ENCODE measurements at regions not wholly inside any gene's neighbourhood (a gene's known extent, or its start where the extent isn't known, plus 50 kb on each side); places are given as distances from the start of the nearest gene placed in this dataset.
"Not testable (repeated sequence)": the region's sequence is repeated elsewhere in the genome, so short reads cannot be mapped to it uniquely, and the experiment has no call there.

DNA sequence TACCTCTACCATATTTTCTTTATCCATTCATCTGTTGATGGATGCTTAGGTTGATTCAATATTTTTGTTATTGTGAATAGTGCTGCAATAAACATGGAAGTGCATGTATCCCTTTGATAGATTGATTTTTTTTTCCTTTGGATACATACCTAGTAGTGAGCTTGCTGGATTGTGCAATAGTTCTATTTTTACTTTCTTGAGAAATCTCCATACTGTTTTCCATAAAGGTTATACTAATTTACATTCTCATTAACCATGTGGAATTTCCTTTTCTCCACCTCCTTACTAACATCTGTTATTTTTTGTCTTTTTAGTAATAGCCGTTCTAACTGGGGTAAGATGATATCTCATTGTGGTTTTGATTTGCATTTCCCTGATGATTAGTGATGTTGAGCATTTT is 124.6 kb upstream of the TOX3 start:
- Mint-ChIP-seq H3K4me1 (peaks cover 4% of the 10 kb centered on the region), H3K27ac (no peak overlapping the region), H3K27me3 (ENCODE audit: insufficient read depth, low read depth) (no peaks in the 10 kb centered on the region), H3K9me3 (no peaks in the 10 kb centered on the region), H3K36me3 (no peaks in the 10 kb centered on the region), H3K4me3 (no peak overlapping the region)
- no peak overlapping the region for H3K4me3 ChIP-seq
- TF ChIP-seq, protein P1, sequence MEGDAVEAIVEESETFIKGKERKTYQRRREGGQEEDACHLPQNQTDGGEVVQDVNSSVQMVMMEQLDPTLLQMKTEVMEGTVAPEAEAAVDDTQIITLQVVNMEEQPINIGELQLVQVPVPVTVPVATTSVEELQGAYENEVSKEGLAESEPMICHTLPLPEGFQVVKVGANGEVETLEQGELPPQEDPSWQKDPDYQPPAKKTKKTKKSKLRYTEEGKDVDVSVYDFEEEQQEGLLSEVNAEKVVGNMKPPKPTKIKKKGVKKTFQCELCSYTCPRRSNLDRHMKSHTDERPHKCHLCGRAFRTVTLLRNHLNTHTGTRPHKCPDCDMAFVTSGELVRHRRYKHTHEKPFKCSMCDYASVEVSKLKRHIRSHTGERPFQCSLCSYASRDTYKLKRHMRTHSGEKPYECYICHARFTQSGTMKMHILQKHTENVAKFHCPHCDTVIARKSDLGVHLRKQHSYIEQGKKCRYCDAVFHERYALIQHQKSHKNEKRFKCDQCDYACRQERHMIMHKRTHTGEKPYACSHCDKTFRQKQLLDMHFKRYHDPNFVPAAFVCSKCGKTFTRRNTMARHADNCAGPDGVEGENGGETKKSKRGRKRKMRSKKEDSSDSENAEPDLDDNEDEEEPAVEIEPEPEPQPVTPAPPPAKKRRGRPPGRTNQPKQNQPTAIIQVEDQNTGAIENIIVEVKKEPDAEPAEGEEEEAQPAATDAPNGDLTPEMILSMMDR (IDR thresholded peaks at IDR 0.05): no peak
- no peak for TF ChIP-seq EZH2phosphoT487 (IDR thresholded peaks at IDR 0.05)
- no peak for TF ChIP-seq EZH2 (IDR thresholded peaks at IDR 0.05)
- H3K36me3 ChIP-seq: no peaks in the 10 kb centered on the region
- H3K9ac ChIP-seq: no peak overlapping the region
- H3K27ac ChIP-seq: no peak overlapping the region
- no peak overlapping the region for H2AFZ ChIP-seq (replicated peaks)
- no peaks in the 10 kb centered on the region for H4K20me1 ChIP-seq (ENCODE audit: low read depth)
- DNase-seq (ENCODE audit: low spot score): no peak
- H3K4me2 ChIP-seq: no peak overlapping the region
- no peaks in the 10 kb centered on the region for H3K79me2 ChIP-seq (ENCODE audit: low read depth)
- H3K9me3 ChIP-seq (ENCODE audit: low read depth): peaks cover 3% of the 10 kb centered on the region
- no peaks in the 10 kb centered on the region for H3K27me3 ChIP-seq
- H3K4me1 ChIP-seq: no peaks in the 10 kb centered on the region
- H3F3A ChIP-seq (ENCODE audit: low read depth): no peaks in the 10 kb centered on the region

DNA sequence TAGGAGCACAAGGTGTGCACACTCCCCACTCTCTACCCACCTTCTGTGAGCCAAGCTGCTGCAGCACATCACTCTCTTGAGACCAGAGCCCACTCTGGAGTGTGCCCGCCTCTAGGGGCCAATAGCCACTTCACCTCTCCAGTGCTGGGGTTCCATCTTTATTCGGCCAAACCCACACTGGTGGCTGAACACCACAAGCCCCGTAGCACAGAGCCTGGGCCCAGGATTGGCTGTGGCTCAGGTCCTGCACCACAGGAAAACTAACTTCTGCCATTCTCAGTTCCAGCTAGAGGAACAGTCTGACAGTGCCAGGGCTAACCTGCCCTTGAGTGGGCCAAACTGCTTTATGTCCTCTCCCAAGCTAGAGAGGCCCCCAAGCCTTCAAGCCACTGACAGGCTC is 111.0 kb upstream of the TOX3 start:
- Histone ChIP-seq H3K4me3 (no peak overlapping the region), H3F3A (ENCODE audit: low read depth) (peaks cover 8% of the 10 kb centered on the region), H2AFZ (replicated peaks) (no peak overlapping the region), H3K79me2 (ENCODE audit: low read depth) (no peaks in the 10 kb centered on the region), H3K4me1 (peaks cover 11% of the 10 kb centered on the region), H3K27ac (no peak overlapping the region), H3K4me2 (no peak overlapping the region), H3K9me3 (ENCODE audit: low read depth) (peaks cover 18% of the 10 kb centered on the region), H4K20me1 (ENCODE audit: low read depth) (no peaks in the 10 kb centered on the region), H3K36me3 (peaks cover 3% of the 10 kb centered on the region), H3K27me3 (no peaks in the 10 kb centered on the region), H3K9ac (no peak overlapping the region)
- H3K36me3 Mint-ChIP-seq: peaks cover 3% of the 10 kb centered on the region
- peaks cover 2% of the 10 kb centered on the region for H3K27me3 Mint-ChIP-seq (ENCODE audit: insufficient read depth, low read depth)
- DNase-seq (ENCODE audit: low spot score): no peak
- H3K4me3 Mint-ChIP-seq: no peak overlapping the region
- H3K4me1 Mint-ChIP-seq: peaks cover 10% of the 10 kb centered on the region
- TF ChIP-seq EZH2 (IDR thresholded peaks at IDR 0.05) (no peak), EZH2phosphoT487 (IDR thresholded peaks at IDR 0.05) (no peak)
- TF ChIP-seq, protein P1 (IDR thresholded peaks at IDR 0.05): no peak
- H3K27ac Mint-ChIP-seq: no peak overlapping the region
- peaks cover 18% of the 10 kb centered on the region for H3K9me3 Mint-ChIP-seq

DNA sequence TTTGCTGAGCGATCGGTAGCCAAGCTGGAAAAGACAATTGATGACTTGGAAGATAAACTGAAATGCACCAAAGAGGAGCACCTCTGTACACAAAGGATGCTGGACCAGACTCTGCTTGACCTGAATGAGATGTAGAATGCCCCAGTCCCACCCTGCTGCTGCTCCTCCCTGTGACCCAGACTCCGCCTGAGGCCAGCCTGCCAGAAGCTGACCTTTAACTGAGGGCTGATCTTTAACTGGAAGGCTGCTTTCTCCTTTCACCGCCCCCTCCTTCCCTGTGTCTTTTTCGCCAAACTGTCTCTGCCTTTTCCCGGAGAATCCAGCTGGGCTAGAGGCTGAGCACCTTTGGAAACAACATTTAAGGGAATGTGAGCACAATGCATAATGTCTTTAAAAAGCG is 109.0 kb upstream of the TOX3 start:
- not testable (repeated sequence) for H3K4me3 ChIP-seq; H4K20me1 ChIP-seq (ENCODE audit: low read depth); H3K9ac ChIP-seq; H3K27ac ChIP-seq; H3K4me1 Mint-ChIP-seq; H3K4me3 Mint-ChIP-seq; H3K36me3 Mint-ChIP-seq; H3F3A ChIP-seq (ENCODE audit: low read depth); H3K27me3 ChIP-seq; H3K36me3 ChIP-seq; H3K79me2 ChIP-seq (ENCODE audit: low read depth); H3K9me3 ChIP-seq (ENCODE audit: low read depth); H3K27me3 Mint-ChIP-seq (ENCODE audit: insufficient read depth, low read depth)
- H3K27ac Mint-ChIP-seq: peak overlapping the region; percentile 25
- peaks cover 11% of the 10 kb centered on the region for H3K4me1 ChIP-seq
- H3K9me3 Mint-ChIP-seq: peaks cover 14% of the 10 kb centered on the region
- peak; percentile 16 for DNase-seq (ENCODE audit: low spot score)
- peak overlapping the region; percentile 68 for H2AFZ ChIP-seq (replicated peaks)
- peak overlapping the region; percentile 67 for H3K4me2 ChIP-seq

DNA sequence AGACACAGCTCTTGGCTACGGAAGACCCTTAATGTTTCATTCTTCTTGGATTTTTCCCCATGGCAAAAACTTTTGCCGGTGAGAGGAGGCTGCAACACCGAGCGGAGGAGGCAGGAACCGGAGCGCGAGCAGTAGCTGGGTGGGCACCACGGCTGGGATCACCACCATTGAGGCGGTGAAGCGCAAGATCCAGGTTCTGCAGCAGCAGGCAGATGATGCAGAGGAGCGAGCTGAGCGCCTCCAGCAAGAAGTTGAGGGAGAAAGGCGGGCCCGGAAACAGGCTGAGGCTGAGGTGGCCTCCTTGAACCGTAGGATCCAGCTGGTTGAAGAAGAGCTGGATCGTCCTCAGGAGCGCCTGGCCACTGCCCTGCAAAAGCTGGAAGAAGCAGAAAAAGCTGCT is 108.2 kb upstream of the TOX3 start:
- H3K36me3 ChIP-seq; H3K9ac ChIP-seq; H3K4me3 ChIP-seq; H2AFZ ChIP-seq (replicated peaks); H3K27me3 ChIP-seq; H3K27ac Mint-ChIP-seq; H3K79me2 ChIP-seq (ENCODE audit: low read depth); H3K9me3 Mint-ChIP-seq; H3K27me3 Mint-ChIP-seq (ENCODE audit: insufficient read depth, low read depth); H3K27ac ChIP-seq; H3K4me2 ChIP-seq; DNase-seq (ENCODE audit: low spot score); H3K9me3 ChIP-seq (ENCODE audit: low read depth); H3K4me3 Mint-ChIP-seq; H3F3A ChIP-seq (ENCODE audit: low read depth); H4K20me1 ChIP-seq (ENCODE audit: low read depth); H3K36me3 Mint-ChIP-seq: not testable (repeated sequence)
- peaks cover 12% of the 10 kb centered on the region for H3K4me1 ChIP-seq
- H3K4me1 Mint-ChIP-seq: peaks cover 14% of the 10 kb centered on the region

Measured in neural progenitor cell (in vitro differentiated cells).